ENCODE measurements at regions not wholly inside any gene's neighbourhood (a gene's known extent, or its start where the extent isn't known, plus 50 kb on each side); places are given as distances from the start of the nearest gene placed in this dataset.

DNA sequence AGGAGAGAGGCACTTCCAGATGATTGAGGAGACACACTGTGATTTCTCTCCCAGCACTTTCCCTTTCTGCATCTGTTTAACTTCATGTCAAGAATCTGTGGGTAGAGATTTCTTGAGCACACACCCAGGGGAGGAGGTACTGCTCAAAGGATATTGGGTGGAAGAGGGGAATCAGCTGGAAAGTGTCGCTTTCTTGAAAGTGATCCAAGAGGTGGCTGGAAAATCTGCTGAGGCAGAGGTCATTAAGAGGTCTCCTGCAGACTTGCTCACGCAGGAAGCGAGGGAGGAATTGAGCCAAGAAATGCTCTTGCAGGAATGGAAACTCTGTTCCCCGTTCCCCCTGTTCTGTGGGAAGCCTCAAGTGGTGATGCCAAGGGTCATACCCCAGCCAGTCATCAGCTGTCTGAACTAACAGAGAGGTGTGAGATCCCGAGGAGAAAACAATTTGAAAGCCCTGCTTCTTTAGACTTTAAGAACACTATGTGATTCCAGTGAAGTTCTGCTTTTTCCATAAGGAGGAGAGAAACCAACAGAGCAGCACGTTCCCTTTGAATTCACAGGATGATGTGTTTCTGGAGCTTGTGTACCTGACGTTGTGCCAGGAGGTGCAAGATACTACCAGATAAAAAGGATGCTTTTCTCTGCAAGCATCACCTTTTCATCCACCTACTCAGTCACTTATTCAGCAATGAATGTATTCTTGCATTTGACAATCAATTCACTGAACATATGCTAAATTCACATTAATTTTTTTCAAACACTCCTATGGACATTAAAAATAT, 163.4 kb upstream of the GPR12 start:
- H3K9me3 ChIP-seq, result no peaks in the 10 kb centered on the region
- WGBS, 2 donors, result 23 to 29% methylated on average over 7 of the region's 7 CpGs
- no peaks in the 10 kb centered on the region for H3K36me3 ChIP-seq (ENCODE audit: low read depth, missing control alignments)
- no peak overlapping the region for H3K4me3 ChIP-seq
- peak; percentile 26 for DNase-seq
- H3K27ac ChIP-seq, result no peak overlapping the region
- peaks cover 2% of the 10 kb centered on the region for H3K4me1 ChIP-seq
- H3K27me3 ChIP-seq, result no peaks in the 10 kb centered on the region
- intact Hi-C loops (cut with DNase I; ENCODE audit: low total_unique reads), result no loop called here
- TF ChIP-seq CTCF (IDR thresholded peaks at IDR 0.05), result no peak
- TF ChIP-seq POLR2A (IDR thresholded peaks at IDR 0.05), result no peak

DNA sequence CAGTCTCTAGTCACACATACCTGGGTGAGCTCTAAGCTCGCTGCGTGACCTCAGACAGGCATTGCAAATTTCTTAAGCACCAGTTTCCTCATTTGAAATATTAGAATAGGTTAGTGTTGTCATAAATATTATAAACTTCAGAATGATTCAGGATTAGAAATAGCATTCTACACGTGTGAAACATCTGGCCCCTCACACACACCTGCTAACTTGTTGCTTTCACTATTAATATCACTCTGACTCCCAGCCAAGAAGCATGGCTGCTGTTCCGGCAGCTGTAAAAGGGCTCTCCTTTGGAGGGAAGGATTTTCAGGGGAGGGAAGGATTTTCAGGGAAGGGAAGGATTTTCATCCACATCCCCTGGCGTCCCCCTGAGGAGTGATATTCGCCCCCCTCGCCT, 161.3 kb upstream of the GPR12 start:
- 79 to 80% methylated on average over 6 of the region's 7 CpGs for WGBS, 2 donors
- no peak for DNase-seq
- Histone ChIP-seq H3K27me3 (no peaks in the 10 kb centered on the region), H3K9me3 (no peaks in the 10 kb centered on the region), H3K4me3 (no peak overlapping the region), H3K27ac (no peak overlapping the region), H3K4me1 (peaks cover 2% of the 10 kb centered on the region), H3K36me3 (ENCODE audit: low read depth, missing control alignments) (no peaks in the 10 kb centered on the region)
- intact Hi-C loops (cut with DNase I; ENCODE audit: low total_unique reads), result no loop called here
- no peak for TF ChIP-seq CTCF (IDR thresholded peaks at IDR 0.05)
- no peak for TF ChIP-seq POLR2A (IDR thresholded peaks at IDR 0.05)

DNA sequence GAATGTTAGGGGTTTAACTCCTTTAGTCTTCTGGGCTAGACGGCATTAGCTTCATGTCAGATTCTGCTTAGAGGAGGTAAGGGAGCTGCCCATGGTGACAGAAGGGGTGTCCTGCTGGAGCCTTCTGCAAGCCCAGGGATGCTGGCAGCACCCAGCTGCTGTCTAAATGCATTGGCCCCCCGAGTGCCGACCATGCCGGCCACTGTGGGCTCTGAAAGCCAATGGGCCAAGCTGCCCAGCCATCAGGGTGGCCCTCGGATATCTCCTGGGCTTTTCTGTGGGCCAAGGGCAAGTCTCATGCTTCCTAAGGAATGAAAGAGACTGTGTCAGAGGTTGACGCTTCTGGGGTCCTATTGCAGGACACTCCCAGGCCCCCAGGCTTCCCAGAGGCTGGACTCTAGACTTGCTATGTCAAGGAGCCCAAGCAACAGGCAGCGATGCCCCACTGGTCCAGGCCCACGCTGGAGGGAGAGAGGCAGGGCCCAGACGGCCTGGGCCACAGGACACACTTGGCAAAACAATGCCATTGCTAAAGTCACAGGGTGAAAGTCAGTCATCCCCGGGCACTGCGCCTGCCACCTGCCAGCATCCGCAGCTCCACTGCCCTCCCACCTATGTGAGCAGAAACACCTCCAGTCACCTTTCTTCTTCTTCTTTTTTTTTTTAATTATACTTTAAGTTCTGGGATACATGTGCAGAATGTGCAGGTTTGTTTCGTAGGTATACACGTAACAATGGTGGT, 160.2 kb upstream of the GPR12 start:
- Histone ChIP-seq H3K27me3 (no peaks in the 10 kb centered on the region), H3K27ac (no peak overlapping the region), H3K9me3 (no peaks in the 10 kb centered on the region), H3K4me3 (no peak overlapping the region), H3K4me1 (peaks cover 2% of the 10 kb centered on the region), H3K36me3 (ENCODE audit: low read depth, missing control alignments) (no peaks in the 10 kb centered on the region)
- 88 to 89% methylated on average over 10 to 14 of the region's 14 CpGs for WGBS, 2 donors
- intact Hi-C loops (cut with DNase I; ENCODE audit: low total_unique reads), result no loop called here
- TF ChIP-seq CTCF (IDR thresholded peaks at IDR 0.05), result no peak
- TF ChIP-seq POLR2A (IDR thresholded peaks at IDR 0.05), result no peak
- no peak for DNase-seq

DNA sequence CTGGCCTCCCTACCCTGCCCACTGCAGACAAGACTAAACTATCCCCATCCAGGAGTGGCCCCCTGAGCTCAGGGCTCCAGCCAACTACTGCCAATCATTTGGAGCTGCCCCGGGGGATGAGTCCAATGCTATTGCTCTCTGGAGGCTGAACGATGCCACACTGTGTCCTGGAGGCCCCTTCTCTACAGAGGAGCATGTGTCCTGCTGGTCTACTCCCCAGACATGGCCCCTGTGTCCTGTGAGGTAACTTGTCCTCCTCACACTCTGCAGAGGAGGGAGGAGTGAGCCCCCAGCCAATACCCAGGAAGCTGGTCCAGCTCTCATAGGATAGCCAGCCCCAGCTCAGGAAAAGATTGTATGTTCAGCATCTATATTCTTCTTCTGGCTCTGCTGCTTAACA, 159.1 kb upstream of the GPR12 start:
- no peaks in the 10 kb centered on the region for H3K27me3 ChIP-seq
- 73 to 100% methylated on average over 1 to 2 of the region's 2 CpGs for WGBS, 2 donors
- no peak overlapping the region for H3K4me3 ChIP-seq
- H3K27ac ChIP-seq, result no peak overlapping the region
- peaks cover 2% of the 10 kb centered on the region for H3K4me1 ChIP-seq
- no peaks in the 10 kb centered on the region for H3K9me3 ChIP-seq
- DNase-seq, result no peak
- intact Hi-C loops (cut with DNase I; ENCODE audit: low total_unique reads), result no loop called here
- H3K36me3 ChIP-seq (ENCODE audit: low read depth, missing control alignments), result no peaks in the 10 kb centered on the region
- TF ChIP-seq CTCF (IDR thresholded peaks at IDR 0.05) (no peak), POLR2A (IDR thresholded peaks at IDR 0.05) (no peak)
